NB4 (cell line): ENCODE measurements at regions not wholly inside any gene's neighbourhood (a gene's known extent, or its start where the extent isn't known, plus 50 kb on each side); places are given as distances from the start of the nearest gene placed in this dataset.

Experiments used
- DNase-seq: peaks from one replicate; pipeline ENCODE4 v3.0.0; 2010; ENCODE audit warnings: low read depth
- H3K4me3 ChIP-seq: one replicate; pipeline ENCODE4 v1.5.1; 2011; ENCODE audit warnings: mild to moderate bottlenecking, low read depth, low read length, moderate library complexity
- MYC ChIP-seq: IDR thresholded peaks from 2 replicates; pipeline ENCODE4 v1.6.1; 2011; ENCODE audit warnings: low read depth, low read length
- POLR2A ChIP-seq: IDR thresholded peaks from 2 replicates; pipeline ENCODE4 v1.6.1; 2011; ENCODE audit warnings: mild to moderate bottlenecking; ENCODE audit not compliant: insufficient read length; ENCODE audit errors: extremely low read depth
- TF ChIP-seq, protein P1 (sequence below): IDR thresholded peaks from 2 replicates; pipeline ENCODE4 v1.6.1; 2011; ENCODE audit warnings: low read depth, low read length
- TF ChIP-seq, protein P2 (sequence below): IDR thresholded peaks from one replicate; pipeline ENCODE4 v1.5.1; 2012; ENCODE audit warnings: low read depth, low read length

DNA sequence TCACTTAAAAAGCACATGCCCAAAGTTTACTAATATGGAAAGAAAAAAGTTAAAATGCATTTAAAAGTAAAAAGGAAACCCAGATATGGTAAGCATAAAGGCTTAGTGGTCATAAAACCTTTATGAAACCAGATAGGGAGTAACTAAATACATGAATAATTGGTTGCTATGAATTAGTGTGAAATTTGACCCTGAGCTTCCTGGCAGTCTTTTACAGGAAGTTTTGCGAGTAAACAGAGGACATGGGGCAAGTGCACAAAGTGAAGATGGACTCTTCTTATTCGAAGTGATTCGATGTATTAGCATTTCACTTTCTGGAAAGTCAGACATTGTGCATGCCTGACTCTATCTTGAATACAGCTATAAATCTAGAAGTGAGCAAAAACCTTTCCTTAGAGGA, 90.9 kb upstream of the MLIP start:
- TF ChIP-seq, protein P1, sequence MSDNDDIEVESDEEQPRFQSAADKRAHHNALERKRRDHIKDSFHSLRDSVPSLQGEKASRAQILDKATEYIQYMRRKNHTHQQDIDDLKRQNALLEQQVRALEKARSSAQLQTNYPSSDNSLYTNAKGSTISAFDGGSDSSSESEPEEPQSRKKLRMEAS: no peak
- TF ChIP-seq POLR2A: no peak
- no peak for TF ChIP-seq MYC
- TF ChIP-seq, protein P2, sequence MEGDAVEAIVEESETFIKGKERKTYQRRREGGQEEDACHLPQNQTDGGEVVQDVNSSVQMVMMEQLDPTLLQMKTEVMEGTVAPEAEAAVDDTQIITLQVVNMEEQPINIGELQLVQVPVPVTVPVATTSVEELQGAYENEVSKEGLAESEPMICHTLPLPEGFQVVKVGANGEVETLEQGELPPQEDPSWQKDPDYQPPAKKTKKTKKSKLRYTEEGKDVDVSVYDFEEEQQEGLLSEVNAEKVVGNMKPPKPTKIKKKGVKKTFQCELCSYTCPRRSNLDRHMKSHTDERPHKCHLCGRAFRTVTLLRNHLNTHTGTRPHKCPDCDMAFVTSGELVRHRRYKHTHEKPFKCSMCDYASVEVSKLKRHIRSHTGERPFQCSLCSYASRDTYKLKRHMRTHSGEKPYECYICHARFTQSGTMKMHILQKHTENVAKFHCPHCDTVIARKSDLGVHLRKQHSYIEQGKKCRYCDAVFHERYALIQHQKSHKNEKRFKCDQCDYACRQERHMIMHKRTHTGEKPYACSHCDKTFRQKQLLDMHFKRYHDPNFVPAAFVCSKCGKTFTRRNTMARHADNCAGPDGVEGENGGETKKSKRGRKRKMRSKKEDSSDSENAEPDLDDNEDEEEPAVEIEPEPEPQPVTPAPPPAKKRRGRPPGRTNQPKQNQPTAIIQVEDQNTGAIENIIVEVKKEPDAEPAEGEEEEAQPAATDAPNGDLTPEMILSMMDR: no peak
- H3K4me3 ChIP-seq: no peak overlapping the region
- no peak for DNase-seq

DNA sequence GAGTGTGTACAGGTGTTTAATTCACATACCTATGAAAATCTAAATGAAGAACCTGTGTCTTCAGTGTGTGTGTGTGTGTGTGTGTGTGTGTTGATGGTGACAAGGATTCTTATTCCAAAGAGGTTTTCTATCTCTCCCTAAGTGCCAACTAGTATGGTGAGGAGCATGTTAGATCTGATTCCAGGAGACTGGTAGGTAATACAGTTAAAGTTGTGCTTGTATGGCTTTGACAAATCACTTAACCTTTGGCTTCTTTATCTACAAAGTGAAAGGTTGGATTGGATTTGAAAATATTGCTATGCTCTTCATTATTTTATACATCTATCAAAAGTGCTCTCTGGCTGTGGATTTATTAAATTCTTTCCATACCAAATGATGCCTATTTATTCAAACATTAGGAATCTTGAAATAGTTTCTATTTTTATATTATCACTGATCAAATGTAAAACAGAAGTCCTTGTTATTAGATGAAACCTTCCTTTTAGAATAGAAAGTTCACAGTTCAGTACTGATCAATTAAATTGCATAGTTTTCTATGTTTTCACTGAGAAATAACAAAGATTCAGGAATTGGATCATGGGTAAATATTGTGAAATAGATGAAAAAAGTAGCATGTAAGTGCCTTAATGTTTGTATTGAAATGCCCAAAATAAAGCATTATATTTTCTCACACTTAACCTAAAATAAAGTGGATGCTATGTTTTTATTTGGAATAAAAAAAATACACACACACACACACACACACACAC, 84.4 kb upstream of the MLIP start:
- no peak overlapping the region for H3K4me3 ChIP-seq
- no peak for TF ChIP-seq POLR2A
- TF ChIP-seq, protein P2: no peak
- TF ChIP-seq, protein P1: no peak
- no peak for TF ChIP-seq MYC
- DNase-seq: no peak

DNA sequence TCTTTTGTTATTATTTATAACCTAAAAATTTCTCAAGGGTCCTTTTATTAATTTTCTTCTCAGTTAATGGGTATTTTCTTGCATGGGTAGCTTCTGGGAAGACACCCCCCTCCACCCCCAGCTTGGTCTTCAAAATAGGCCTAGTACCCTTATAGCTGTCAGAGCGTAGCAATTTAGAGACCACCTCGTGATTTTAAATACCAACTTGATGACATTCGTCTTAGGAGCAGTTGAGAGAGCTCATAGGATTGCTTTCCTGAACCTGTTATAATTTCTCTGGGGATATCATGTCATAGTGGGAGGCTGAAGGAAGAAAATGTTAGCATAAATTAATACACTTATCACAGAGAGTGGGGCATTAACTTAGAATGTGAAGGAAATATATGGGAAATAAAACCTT, 83.1 kb upstream of the MLIP start:
- TF ChIP-seq, protein P1: no peak
- TF ChIP-seq MYC (no peak), POLR2A (no peak)
- TF ChIP-seq, protein P2: no peak

DNA sequence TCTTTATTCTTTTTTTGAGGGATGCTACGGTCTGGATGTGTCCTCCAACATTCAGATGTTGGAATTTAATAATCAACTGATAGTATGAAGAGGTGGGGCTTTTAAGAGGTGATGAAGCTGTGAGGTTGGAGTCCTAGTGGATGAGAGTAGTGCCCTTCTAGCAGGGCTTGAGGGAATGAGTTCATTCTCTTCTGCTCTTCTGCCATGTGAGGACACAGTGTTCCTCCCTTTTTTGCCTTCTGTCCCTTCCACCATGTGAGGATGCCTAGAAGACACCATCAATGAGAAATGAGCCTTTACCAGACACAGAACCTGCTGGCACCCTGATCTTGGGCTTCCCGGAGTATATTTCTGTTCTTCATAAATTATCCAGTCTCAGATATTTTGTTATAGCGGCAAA, 82.1 kb upstream of the MLIP start:
- DNase-seq: no peak
- TF ChIP-seq, protein P2: no peak
- no peak for TF ChIP-seq MYC
- no peak for TF ChIP-seq POLR2A
- TF ChIP-seq, protein P1: no peak
- no peak overlapping the region for H3K4me3 ChIP-seq

More for the DNA sequence above, 83.1 kb upstream of the MLIP start:
- H3K4me3 ChIP-seq: no peak overlapping the region
- no peak for DNase-seq

DNA sequence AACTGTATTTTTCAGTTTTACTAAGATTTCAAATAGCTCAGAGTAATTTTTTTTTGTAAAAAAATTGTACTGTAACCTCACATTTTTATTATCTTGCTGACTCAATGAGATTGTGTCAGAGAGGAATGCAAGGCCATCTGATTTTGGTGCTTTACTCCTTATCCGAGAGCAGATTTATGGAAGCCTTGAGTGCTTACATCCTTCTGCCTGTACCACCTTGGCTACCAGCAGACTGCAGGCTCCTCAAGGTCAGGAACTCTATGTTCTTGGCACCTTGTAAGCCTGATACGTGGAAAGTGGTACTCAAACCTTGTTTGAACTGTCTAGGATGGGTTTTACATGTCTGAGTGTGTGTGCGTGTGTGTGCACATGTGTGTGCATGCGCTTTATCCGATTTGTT, 80.1 kb upstream of the MLIP start:
- DNase-seq: no peak
- TF ChIP-seq, protein P2: no peak
- TF ChIP-seq MYC (no peak), POLR2A (no peak)
- TF ChIP-seq, protein P1: no peak

More for the DNA sequence above, 80.1 kb upstream of the MLIP start:
- no peak overlapping the region for H3K4me3 ChIP-seq
